ENCODE measurements at regions not wholly inside any gene's neighbourhood (a gene's known extent, or its start where the extent isn't known, plus 50 kb on each side); places are given as distances from the start of the nearest gene placed in this dataset.

GRCh38 chr5:108681079-108681921 is 66.4 kb upstream of the FER start:
- TF ChIP-seq CTCF (IDR thresholded peaks at IDR 0.05) (peak; percentile 22 to 74 (median 58)), POLR2A (IDR thresholded peaks at IDR 0.05) (no peak)

Data from prostate gland (tissue), 2 donors.